GM12801 (cell line): ENCODE measurements at regions not wholly inside any gene's neighbourhood (a gene's known extent, or its start where the extent isn't known, plus 50 kb on each side); places are given as distances from the start of the nearest gene placed in this dataset.

Source experiments
- TF ChIP-seq, protein P1 (sequence below): IDR thresholded peaks from one replicate; pipeline ENCODE4 v1.5.1; 2011; ENCODE audit warnings: control low read depth; ENCODE audit not compliant: insufficient read length; ENCODE audit errors: extremely low read depth

DNA sequence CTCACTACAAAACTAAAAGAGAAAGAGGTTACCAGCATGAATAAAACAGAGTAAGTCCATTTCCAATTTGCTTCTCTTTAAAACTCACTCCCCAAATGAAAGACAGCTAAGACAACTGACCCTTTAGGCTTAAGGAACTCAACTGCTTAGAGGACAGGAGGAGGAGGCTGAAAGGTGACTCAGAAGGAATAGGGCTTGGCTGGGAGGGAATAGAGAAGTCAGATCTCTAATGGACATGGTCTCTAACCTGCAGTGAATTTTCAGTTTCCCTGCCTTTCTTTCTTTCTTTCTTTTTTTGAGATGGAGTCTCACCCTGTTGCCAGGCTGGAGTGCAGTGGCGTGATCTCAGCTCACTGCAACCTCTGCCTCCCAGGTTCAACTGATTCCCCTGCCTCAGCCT is 261.8 kb upstream of the CLINT1 start:
- TF ChIP-seq, protein P1, sequence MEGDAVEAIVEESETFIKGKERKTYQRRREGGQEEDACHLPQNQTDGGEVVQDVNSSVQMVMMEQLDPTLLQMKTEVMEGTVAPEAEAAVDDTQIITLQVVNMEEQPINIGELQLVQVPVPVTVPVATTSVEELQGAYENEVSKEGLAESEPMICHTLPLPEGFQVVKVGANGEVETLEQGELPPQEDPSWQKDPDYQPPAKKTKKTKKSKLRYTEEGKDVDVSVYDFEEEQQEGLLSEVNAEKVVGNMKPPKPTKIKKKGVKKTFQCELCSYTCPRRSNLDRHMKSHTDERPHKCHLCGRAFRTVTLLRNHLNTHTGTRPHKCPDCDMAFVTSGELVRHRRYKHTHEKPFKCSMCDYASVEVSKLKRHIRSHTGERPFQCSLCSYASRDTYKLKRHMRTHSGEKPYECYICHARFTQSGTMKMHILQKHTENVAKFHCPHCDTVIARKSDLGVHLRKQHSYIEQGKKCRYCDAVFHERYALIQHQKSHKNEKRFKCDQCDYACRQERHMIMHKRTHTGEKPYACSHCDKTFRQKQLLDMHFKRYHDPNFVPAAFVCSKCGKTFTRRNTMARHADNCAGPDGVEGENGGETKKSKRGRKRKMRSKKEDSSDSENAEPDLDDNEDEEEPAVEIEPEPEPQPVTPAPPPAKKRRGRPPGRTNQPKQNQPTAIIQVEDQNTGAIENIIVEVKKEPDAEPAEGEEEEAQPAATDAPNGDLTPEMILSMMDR = no peak

DNA sequence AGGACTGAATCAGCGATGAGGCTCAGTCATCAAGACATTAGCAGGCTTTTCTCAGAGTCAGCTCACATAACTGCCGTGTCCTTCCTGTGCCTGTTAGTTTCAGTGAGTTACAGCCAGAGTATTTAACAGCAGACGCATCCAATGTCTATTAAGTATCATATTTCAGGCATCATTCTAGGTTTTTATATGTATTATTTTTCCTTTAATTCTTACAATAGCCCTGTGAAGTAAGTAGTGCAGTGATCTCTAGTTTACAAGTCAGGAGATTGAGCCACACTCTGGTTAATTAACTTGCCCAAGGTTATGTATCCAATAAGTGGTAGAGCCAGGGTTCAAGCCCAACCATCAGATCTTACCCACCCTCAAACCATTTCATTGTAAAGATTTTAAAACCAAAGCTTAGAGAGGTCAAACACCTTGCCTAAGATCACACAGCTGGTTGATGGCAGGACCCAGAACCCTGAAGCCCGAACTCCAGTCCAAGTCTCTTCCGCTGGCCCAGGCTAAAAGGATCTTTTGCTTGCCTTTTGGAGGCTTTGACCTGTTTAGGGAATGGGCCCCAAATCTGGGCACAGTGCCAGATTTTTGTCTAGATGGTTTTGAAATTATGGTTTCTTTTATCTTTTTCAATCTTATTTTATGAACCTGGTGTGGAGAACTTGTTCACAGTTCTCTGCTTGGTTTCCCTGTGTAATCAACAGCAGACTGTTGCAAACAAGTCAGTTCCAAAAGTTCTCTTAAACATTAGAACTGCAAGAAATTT is 261.2 kb upstream of the CLINT1 start:
- TF ChIP-seq, protein P1 = no peak

DNA sequence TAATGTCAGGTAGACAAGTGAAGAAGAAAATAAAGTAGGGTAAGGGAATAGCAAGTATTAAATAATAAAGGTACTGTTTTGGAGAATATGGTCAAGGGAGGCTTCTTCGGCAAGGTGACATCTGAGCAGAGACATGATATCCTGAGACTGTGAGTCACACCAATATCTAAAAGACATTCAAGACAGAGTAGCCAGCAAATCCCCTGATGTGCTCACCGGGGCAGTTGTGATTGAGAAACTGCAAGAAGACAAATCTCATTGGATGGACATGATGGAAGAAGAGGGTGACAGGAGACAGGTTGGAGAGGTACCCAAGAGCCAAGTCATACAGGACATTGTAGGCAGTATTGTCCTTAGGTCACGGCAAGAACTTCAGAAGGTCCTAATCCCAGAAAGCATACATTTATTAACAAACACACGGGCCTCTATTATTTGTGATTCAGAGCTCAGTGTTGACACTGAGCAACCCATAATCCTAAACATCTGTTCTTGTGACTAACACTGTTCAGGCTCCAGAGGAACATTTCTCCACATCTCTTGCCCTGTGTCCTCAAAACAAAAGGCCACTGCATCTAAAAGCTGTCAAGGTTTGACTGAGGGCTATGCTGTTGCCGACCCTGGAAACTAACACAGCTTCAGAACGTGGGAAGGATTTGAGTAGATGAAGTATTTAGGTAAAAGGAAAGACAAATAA is 258.7 kb upstream of the CLINT1 start:
- TF ChIP-seq, protein P1 = no peak

DNA sequence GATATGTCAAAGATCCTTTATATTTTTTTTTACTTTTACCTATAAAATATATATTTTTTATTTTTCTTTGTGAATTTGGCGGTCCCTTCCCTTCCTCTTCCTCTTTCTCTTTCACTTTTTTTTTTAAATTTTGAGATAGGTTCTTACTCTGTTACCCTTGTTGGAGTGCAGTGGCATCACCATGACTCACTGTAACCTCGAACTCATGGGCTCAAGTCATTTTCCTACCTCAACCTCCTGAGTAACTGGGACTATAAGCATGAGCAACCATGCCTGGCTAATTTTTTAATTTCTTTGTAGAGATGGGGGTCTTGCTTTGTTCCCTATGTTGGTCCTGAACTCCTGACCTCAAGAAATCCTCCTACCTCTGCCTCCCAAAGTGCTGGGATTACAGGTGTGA is 258.0 kb upstream of the CLINT1 start:
- TF ChIP-seq, protein P1 = no peak

DNA sequence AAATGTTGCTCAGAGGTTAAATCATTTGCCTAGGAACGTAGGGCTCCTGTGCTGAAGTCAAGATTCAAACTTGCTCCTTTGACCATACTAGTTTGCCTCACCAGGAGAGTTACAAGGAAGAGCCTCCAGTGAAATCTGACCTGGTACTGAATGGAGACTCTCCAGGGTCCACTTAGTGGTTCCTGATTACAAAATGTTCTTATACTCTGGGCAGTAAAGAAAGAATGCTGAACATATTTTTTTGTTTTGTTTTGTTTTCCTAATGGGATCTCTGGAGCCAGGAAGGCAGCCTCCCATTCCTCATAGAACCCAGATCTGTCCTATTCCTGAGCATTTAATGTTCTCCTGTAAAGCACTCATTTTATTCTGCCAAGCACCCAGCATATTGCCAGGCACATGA is 256.5 kb upstream of the CLINT1 start:
- TF ChIP-seq, protein P1 = no peak

DNA sequence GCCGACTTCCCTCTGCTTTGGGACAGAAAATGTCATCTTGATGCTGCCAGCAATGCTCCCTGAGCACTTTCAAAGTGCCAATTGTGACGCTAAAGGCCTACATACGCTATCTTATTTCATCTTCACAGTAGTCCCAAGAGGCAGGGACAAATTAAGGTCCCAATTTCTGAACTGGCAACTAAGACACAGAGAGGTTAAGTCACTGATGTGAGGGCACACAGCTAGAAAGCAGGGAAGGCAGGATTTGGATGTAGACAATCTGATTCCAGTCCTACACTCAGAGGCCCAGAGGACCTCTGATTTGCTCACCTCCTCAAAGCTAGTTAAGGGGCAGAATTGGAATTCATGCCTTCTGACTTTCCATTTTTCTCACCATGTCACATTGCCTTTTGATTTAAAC is 249.2 kb upstream of the CLINT1 start:
- TF ChIP-seq, protein P1 = no peak

DNA sequence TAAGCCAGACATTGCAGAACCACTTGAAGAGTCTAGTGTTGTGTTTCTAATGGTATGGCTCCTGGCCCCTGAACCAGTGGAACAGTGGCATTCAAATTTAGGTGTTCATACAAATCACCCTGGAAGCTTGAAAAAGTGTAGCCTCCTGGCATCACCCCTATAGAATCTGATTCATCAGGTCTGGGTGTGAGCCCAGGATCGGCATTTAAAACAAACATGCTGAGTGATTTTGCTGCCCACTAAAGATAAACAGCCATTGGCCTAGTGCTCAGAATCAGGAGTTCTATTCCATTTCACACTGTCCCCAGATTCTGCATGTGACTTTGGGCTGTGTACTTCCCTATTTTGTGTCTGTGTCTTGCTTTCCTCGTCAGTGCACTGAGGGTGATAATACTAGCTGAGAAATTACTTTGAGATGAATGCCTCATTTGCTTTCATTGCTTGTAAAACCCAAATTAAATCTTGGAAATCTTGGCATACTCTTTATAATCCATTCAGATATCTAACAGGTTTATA is 241.5 kb upstream of the CLINT1 start:
- TF ChIP-seq, protein P1 = no peak
